Omental fat pad (tissue), 3 donors: ENCODE measurements at regions not wholly inside any gene's neighbourhood (a gene's known extent, or its start where the extent isn't known, plus 50 kb on each side); places are given as distances from the start of the nearest gene placed in this dataset.

Experiments
- ATAC-seq: fragments of 150-250 bp; one replicate; pipeline ENCODE4 v1.9.1; 2016; ENCODE audit warnings: mild to moderate bottlenecking, moderate library complexity; ENCODE audit not compliant: low FRiP score
- DNase-seq: peaks from one replicate; pipeline ENCODE4 v3.0.0-alpha.2; 2019; ENCODE audit warnings: low spot score
- TF ChIP-seq, protein P1 (sequence below), 3 donors: fragments of 450-650 bp; IDR thresholded peaks; one replicate each; pipeline ENCODE4 v1.5.1; 2016 to 2017; ENCODE audit warnings: antibody characterized with exemption in 3 of 3, mild to moderate bottlenecking in 3 of 3, moderate library complexity in 2 of 3

DNA sequence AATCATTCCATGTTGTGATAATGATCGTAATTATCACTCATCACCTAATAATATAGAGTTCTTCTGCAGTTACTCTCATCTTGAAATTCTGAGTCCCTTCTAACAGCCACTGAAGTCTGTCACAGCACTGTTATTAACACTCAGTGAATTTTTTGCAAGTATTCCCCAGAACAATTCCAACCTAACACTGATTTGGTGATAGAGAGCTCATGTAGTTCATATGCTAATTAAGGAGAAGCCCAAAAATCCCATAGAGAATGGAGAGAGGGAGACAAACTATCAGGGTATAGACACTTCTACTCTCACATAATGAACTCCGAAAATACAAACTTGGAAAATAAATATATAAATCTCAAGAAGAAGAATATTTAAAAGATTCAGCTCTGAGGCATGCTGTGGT, 1253.4 kb upstream of the NXPH2 start:
- DNase-seq (no peak), ATAC-seq (no peak)
- TF ChIP-seq, protein P1, sequence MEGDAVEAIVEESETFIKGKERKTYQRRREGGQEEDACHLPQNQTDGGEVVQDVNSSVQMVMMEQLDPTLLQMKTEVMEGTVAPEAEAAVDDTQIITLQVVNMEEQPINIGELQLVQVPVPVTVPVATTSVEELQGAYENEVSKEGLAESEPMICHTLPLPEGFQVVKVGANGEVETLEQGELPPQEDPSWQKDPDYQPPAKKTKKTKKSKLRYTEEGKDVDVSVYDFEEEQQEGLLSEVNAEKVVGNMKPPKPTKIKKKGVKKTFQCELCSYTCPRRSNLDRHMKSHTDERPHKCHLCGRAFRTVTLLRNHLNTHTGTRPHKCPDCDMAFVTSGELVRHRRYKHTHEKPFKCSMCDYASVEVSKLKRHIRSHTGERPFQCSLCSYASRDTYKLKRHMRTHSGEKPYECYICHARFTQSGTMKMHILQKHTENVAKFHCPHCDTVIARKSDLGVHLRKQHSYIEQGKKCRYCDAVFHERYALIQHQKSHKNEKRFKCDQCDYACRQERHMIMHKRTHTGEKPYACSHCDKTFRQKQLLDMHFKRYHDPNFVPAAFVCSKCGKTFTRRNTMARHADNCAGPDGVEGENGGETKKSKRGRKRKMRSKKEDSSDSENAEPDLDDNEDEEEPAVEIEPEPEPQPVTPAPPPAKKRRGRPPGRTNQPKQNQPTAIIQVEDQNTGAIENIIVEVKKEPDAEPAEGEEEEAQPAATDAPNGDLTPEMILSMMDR (IDR thresholded peaks at IDR 0.05) = no peak

DNA sequence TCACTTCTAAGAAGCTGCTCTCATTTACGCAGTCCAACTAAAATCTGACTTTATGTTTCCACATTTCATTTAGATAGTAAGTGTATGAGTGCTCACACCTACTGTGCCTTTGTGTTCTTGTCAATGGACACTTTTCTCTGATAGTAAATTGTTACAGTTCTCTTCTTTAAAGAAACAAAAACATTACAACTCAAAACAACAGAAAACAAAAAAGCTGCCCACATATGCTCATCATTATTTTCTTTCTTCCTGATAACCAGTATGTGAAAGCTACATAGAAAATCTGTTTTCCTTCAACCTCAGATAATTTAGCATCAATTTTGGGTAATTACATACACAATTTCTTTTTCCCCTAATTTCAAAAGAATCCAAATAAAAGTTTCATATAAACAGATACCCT, 1247.8 kb upstream of the NXPH2 start:
- no peak for DNase-seq
- TF ChIP-seq, protein P1 (IDR thresholded peaks at IDR 0.05) = no peak
- ATAC-seq = no peak

DNA sequence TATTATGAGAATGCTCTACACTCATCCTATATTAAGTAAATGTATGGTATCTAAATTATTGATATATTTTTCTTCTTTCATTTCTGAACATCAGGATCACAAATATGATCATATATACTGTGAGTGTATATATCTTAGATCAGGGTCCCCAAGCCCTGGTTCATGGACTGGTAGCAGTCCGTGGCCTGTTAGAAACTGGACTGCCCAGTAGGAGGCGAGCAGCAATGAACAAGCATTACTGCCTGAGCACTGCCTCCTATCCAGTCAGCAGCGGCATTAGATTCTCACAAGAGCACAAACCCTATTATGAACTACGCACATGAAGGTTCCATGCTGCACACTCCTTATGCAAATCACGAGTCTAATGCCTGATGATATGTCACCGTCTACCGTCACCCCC, 1247.1 kb upstream of the NXPH2 start:
- DNase-seq (no peak), ATAC-seq (no peak)
- TF ChIP-seq, protein P1 (IDR thresholded peaks at IDR 0.05) = no peak

DNA sequence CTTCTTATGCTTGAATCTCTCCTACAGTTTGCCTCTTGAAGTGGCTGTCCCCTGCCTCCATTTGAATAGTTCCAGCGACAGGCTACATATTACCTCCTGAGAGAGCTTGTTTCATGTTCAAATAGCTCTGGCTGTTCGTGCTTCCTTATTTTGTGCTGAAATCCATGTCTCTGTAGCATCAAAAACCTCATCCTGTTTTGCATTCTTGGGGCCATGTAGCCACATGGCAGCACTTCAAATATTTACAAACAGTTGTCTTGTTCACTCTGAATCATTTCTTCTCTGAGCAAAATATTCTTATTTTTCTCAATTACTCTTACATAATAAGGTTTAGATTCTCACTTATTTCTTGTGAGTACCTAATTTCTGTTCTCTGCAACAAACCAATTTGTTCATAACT, 1243.1 kb upstream of the NXPH2 start:
- TF ChIP-seq, protein P1 (IDR thresholded peaks at IDR 0.05) = no peak
- ATAC-seq (no peak), DNase-seq (no peak)

DNA sequence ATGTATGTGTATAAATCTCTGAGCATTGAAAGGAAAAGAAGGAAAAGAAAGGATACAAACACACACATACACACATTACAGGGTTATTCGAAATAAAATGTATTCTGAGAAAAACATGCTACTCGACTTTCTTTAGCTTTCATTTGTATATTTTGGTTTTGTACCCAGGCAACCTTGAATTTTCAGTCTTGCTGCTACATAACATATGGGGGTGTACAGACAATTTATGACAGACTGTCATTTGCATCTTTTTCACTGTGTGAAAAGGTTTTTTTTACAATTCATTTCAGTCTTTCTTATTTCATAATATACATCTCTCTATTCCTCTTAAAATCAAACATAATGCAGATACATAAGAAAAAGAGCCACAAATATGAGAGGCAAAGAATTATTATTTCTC, 1238.4 kb upstream of the NXPH2 start:
- TF ChIP-seq, protein P1 (IDR thresholded peaks at IDR 0.05) = no peak
- DNase-seq (no peak), ATAC-seq (no peak)

DNA sequence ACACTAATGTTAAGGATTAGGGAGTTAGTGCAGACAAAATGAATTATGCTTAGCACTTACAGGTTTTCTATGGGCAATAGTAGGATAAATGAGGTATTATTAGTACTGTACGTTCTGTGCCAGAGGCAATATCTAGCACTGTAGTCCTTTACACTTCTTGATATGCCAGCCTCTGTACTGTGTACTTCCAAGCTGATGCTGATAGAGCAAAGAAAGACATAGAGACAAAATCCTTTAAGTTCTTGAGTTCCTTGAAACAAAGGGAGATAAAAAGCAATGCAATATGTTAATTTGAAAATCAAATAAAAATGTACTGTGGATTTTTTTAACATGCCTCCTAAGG, 1234.0 kb upstream of the NXPH2 start:
- ATAC-seq (no peak), DNase-seq (no peak)
- TF ChIP-seq, protein P1 (IDR thresholded peaks at IDR 0.05) = no peak

DNA sequence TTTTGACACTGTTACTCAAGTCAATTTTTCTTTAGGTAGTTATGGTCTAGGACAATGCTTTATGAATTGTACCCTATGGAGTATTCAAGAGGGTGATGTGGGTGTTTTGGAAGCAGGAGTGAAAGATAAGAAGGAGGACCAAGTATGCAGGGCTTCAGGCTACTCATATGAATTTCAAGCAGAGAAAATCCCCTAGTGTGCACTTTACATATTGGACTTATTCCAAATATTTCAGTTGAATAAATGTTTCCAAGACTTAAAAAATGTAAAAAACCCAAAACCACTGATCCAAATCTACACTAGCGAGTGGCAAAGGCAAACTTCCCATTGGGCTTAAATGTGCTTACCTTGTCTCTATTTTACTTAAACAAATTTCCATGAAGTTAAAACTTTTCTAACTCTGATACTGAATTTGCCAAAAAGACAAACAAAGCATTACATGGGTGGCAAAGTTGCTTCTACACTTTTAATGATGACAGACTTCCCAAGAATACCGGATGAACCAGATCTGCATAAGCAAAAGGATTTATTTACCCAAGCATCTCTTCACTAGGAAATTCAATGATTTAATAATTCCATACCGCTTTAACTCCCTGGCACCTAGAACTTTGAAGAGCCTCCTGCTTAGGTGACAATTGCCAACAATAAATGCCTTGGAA, 1233.5 kb upstream of the NXPH2 start:
- no peak for DNase-seq
- TF ChIP-seq, protein P1 (IDR thresholded peaks at IDR 0.05) = no peak
- ATAC-seq = no peak
